ENCODE measurements at regions not wholly inside any gene's neighbourhood (a gene's known extent, or its start where the extent isn't known, plus 50 kb on each side); places are given as distances from the start of the nearest gene placed in this dataset.
"Not testable (repeated sequence)": the region's sequence is repeated elsewhere in the genome, so short reads cannot be mapped to it uniquely, and the experiment has no call there.

GRCh38 chr12:94819011-94819410 is 168.7 kb upstream of the TMCC3 start:
- WGBS: 74% methylated on average over 5 of the region's 5 CpGs
- TF ChIP-seq POLR2AphosphoS5 (IDR thresholded peaks at IDR 0.05) (no peak), EP300 (IDR thresholded peaks at IDR 0.05) (no peak), CTCF (IDR thresholded peaks at IDR 0.05) (no peak), POLR2A (IDR thresholded peaks at IDR 0.05) (no peak)

GRCh38 chr12:94817695-94818075 is 167.3 kb upstream of the TMCC3 start:
- H3K27ac ChIP-seq: no peak overlapping the region
- no peaks in the 10 kb centered on the region for H3K4me1 ChIP-seq
- WGBS: 69% methylated on average over 1 of the region's 1 CpG
- no peaks in the 10 kb centered on the region for H3K27me3 ChIP-seq
- no peaks in the 10 kb centered on the region for H3K36me3 ChIP-seq
- TF ChIP-seq POLR2A (IDR thresholded peaks at IDR 0.05): no peak
- TF ChIP-seq EP300 (IDR thresholded peaks at IDR 0.05): no peak
- TF ChIP-seq CTCF (IDR thresholded peaks at IDR 0.05): no peak
- no peak for TF ChIP-seq POLR2AphosphoS5 (IDR thresholded peaks at IDR 0.05)
- peaks cover 12% of the 10 kb centered on the region for H3K9me3 ChIP-seq
- no peak for DNase-seq (ENCODE audit: low spot score in 2 of 2)
- no peak overlapping the region for H3K4me3 ChIP-seq

More at GRCh38 chr12:94819011-94819410, 168.7 kb upstream of the TMCC3 start:
- Histone ChIP-seq H3K36me3 (no peaks in the 10 kb centered on the region), H3K27me3 (no peaks in the 10 kb centered on the region), H3K9me3 (peaks cover 7% of the 10 kb centered on the region), H3K27ac (no peak overlapping the region), H3K4me3 (no peak overlapping the region), H3K4me1 (no peaks in the 10 kb centered on the region)
- no peak for DNase-seq (ENCODE audit: low spot score in 2 of 2)

GRCh38 chr12:94817201-94817600 is 166.8 kb upstream of the TMCC3 start:
- H3K9me3 ChIP-seq: peaks cover 16% of the 10 kb centered on the region
- not testable (repeated sequence) for DNase-seq (ENCODE audit: low spot score in 2 of 2); H3K36me3 ChIP-seq; H3K27me3 ChIP-seq; H3K4me1 ChIP-seq; H3K4me3 ChIP-seq; H3K27ac ChIP-seq
- WGBS: 89% methylated on average over 15 of the region's 15 CpGs

GRCh38 chr12:94816746-94817145 is 166.4 kb upstream of the TMCC3 start:
- peaks cover 19% of the 10 kb centered on the region for H3K9me3 ChIP-seq
- 82% methylated on average over 5 of the region's 5 CpGs for WGBS
- H3K27ac ChIP-seq; H3K4me3 ChIP-seq; DNase-seq (ENCODE audit: low spot score in 2 of 2); H3K4me1 ChIP-seq; H3K36me3 ChIP-seq; H3K27me3 ChIP-seq: not testable (repeated sequence)

- WGBS: 47% methylated on average over 7 of the region's 7 CpGs
- no peaks in the 10 kb centered on the region for H3K4me1 ChIP-seq
- TF ChIP-seq POLR2A (IDR thresholded peaks at IDR 0.05) (no peak), POLR2AphosphoS5 (IDR thresholded peaks at IDR 0.05) (no peak), CTCF (IDR thresholded peaks at IDR 0.05) (no peak), EP300 (IDR thresholded peaks at IDR 0.05) (no peak)
Observed at GRCh38 chr12:94815958-94816357, 165.6 kb upstream of the TMCC3 start.

GRCh38 chr12:94815450-94815849 is 165.1 kb upstream of the TMCC3 start:
- Histone ChIP-seq H3K27me3 (no peaks in the 10 kb centered on the region), H3K9me3 (peaks cover 19% of the 10 kb centered on the region), H3K27ac (no peak overlapping the region), H3K36me3 (no peaks in the 10 kb centered on the region), H3K4me3 (no peak overlapping the region), H3K4me1 (no peaks in the 10 kb centered on the region)
- WGBS: 96% methylated on average over 2 of the region's 2 CpGs
- no peak for DNase-seq (ENCODE audit: low spot score in 2 of 2)
- TF ChIP-seq CTCF (IDR thresholded peaks at IDR 0.05) (no peak), EP300 (IDR thresholded peaks at IDR 0.05) (no peak), POLR2A (IDR thresholded peaks at IDR 0.05) (no peak), POLR2AphosphoS5 (IDR thresholded peaks at IDR 0.05) (no peak)

More at GRCh38 chr12:94815958-94816357, 165.6 kb upstream of the TMCC3 start:
- Histone ChIP-seq H3K27ac (no peak overlapping the region), H3K9me3 (peaks cover 19% of the 10 kb centered on the region), H3K27me3 (no peaks in the 10 kb centered on the region), H3K36me3 (no peaks in the 10 kb centered on the region), H3K4me3 (no peak overlapping the region)
- no peak for DNase-seq (ENCODE audit: low spot score in 2 of 2)

All from suprapubic skin (tissue), 4 donors.